A673 (cell line): ENCODE measurements at regions not wholly inside any gene's neighbourhood (a gene's known extent, or its start where the extent isn't known, plus 50 kb on each side); places are given as distances from the start of the nearest gene placed in this dataset.

ENCODE experiments used
- CTCF ChIP-seq: fragments of 300-800, 200-600 bp; sonication (generic); conservative IDR thresholded peaks from 2 replicates; pipeline ENCODE4 v1.5.1; 2017; ENCODE audit warnings: low read depth, mild to moderate bottlenecking, antibody characterized with exemption, low read length, moderate library complexity, mixed read lengths
- EZH2 ChIP-seq: fragments of 200-600 bp; sonication (generic); IDR thresholded peaks from 2 replicates; pipeline ENCODE4 v1.6.1; 2017; ENCODE audit warnings: borderline replicate concordance, low read depth, mild to moderate bottlenecking, mixed read lengths, antibody characterized with exemption, low read length; ENCODE audit not compliant: poor library complexity, severe bottlenecking

GRCh38 chr7:52652621-52653020 is 382.8 kb upstream of the POM121L12 start:
- TF ChIP-seq CTCF (no peak), EZH2 (no peak)
